Nephron (organoid): ENCODE measurements at regions not wholly inside any gene's neighbourhood (a gene's known extent, or its start where the extent isn't known, plus 50 kb on each side); places are given as distances from the start of the nearest gene placed in this dataset.

Source experiments
- H3K27ac Mint-ChIP-seq, 3 experiments: 2 replicates each; pipeline ENCODE4 v1.8.0; 2020; ENCODE audit warnings: mixed read lengths in 3 of 3, mild to moderate bottlenecking in 2 of 3, moderate library complexity in 1 of 3
- H3K27me3 Mint-ChIP-seq: 2 replicates; pipeline ENCODE4 v1.8.0; 2021; ENCODE audit warnings: low read depth, mild to moderate bottlenecking, moderate library complexity, mixed read lengths
- H3K36me3 Mint-ChIP-seq: 2 replicates; pipeline ENCODE4 v1.8.0; 2020; ENCODE audit warnings: low read depth, mixed read lengths
- H3K4me1 Mint-ChIP-seq: 2 replicates; pipeline ENCODE4 v1.8.0; 2020; ENCODE audit warnings: mixed read lengths
- H3K4me3 Mint-ChIP-seq, 3 experiments: 2 replicates each; pipeline ENCODE4 v1.8.0; 2020; ENCODE audit warnings: mild to moderate bottlenecking in 3 of 3, mixed read lengths in 3 of 3, moderate library complexity in 2 of 3
- H3K9me3 Mint-ChIP-seq: 2 replicates; pipeline ENCODE4 v1.8.0; 2020; ENCODE audit warnings: mixed read lengths
- CTCF ChIP-seq, 3 experiments: fragments of 200-600 bp; sonication (generic); IDR thresholded peaks; one replicate each; pipeline ENCODE4 v1.5.0; 2021; ENCODE audit warnings: antibody characterized with exemption in 3 of 3; ENCODE audit not compliant: unreplicated experiment in 3 of 3

- no peak overlapping the region for H3K27ac Mint-ChIP-seq
These were observed 437.9 kb downstream of the NR2F2 start for GRCh38 chr15:96768435-96768789.

GRCh38 chr15:96771035-96771434 lies 440.5 kb downstream of the NR2F2 start:
- Mint-ChIP-seq H3K4me1 (no peaks in the 10 kb centered on the region), H3K36me3 (no peaks in the 10 kb centered on the region), H3K27me3 (peaks cover 20% of the 10 kb centered on the region), H3K9me3 (peaks cover 1% of the 10 kb centered on the region), H3K4me3 (no peak overlapping the region), H3K27ac (no peak overlapping the region)
- no peak for TF ChIP-seq CTCF (IDR thresholded peaks at IDR 0.05; ENCODE audit: unreplicated experiment in 3 of 3)

More at GRCh38 chr15:96768435-96768789, 437.9 kb downstream of the NR2F2 start:
- Mint-ChIP-seq H3K27me3 (peaks cover 18% of the 10 kb centered on the region), H3K36me3 (no peaks in the 10 kb centered on the region), H3K4me3 (no peak overlapping the region), H3K9me3 (no peaks in the 10 kb centered on the region), H3K4me1 (no peaks in the 10 kb centered on the region)
- TF ChIP-seq CTCF (IDR thresholded peaks at IDR 0.05; ENCODE audit: unreplicated experiment in 3 of 3), result no peak

GRCh38 chr15:96774216-96774615 lies 443.7 kb downstream of the NR2F2 start:
- Mint-ChIP-seq H3K27ac (no peak overlapping the region), H3K4me1 (no peaks in the 10 kb centered on the region), H3K27me3 (peaks cover 29% of the 10 kb centered on the region), H3K36me3 (no peaks in the 10 kb centered on the region), H3K4me3 (no peak overlapping the region), H3K9me3 (peaks cover 6% of the 10 kb centered on the region)
- no peak for TF ChIP-seq CTCF (IDR thresholded peaks at IDR 0.05; ENCODE audit: unreplicated experiment in 3 of 3)

- Mint-ChIP-seq H3K4me1 (no peaks in the 10 kb centered on the region), H3K36me3 (no peaks in the 10 kb centered on the region), H3K4me3 (no peak overlapping the region)
These were observed 453.2 kb downstream of the NR2F2 start for GRCh38 chr15:96783746-96784145.

GRCh38 chr15:96790004-96790403 lies 459.5 kb downstream of the NR2F2 start:
- no peak overlapping the region for H3K27ac Mint-ChIP-seq
- H3K36me3 Mint-ChIP-seq, result no peaks in the 10 kb centered on the region
- H3K4me3 Mint-ChIP-seq, result no peak overlapping the region
- H3K4me1 Mint-ChIP-seq, result no peaks in the 10 kb centered on the region
- no peaks in the 10 kb centered on the region for H3K9me3 Mint-ChIP-seq
- H3K27me3 Mint-ChIP-seq, result no peaks in the 10 kb centered on the region
- TF ChIP-seq CTCF (IDR thresholded peaks at IDR 0.05; ENCODE audit: unreplicated experiment in 3 of 3), result no peak

More at GRCh38 chr15:96783746-96784145, 453.2 kb downstream of the NR2F2 start:
- TF ChIP-seq CTCF (IDR thresholded peaks at IDR 0.05; ENCODE audit: unreplicated experiment in 3 of 3), result no peak
- Mint-ChIP-seq H3K9me3 (no peaks in the 10 kb centered on the region), H3K27ac (no peak overlapping the region), H3K27me3 (peaks cover 11% of the 10 kb centered on the region)

GRCh38 chr15:96792216-96792615 lies 461.7 kb downstream of the NR2F2 start:
- Mint-ChIP-seq H3K27me3 (no peaks in the 10 kb centered on the region), H3K4me3 (no peak overlapping the region), H3K4me1 (no peaks in the 10 kb centered on the region), H3K27ac (no peak overlapping the region), H3K36me3 (no peaks in the 10 kb centered on the region), H3K9me3 (no peaks in the 10 kb centered on the region)
- TF ChIP-seq CTCF (IDR thresholded peaks at IDR 0.05; ENCODE audit: unreplicated experiment in 3 of 3), result no peak
